Breast epithelium (tissue), 3 donors: ENCODE measurements at regions not wholly inside any gene's neighbourhood (a gene's known extent, or its start where the extent isn't known, plus 50 kb on each side); places are given as distances from the start of the nearest gene placed in this dataset.

Experiments used
- POLR2A ChIP-seq: fragments of 450-650 bp; IDR thresholded peaks from one replicate; pipeline ENCODE4 v1.6.1; 2016; ENCODE audit warnings: antibody characterized with exemption, mild to moderate bottlenecking, moderate library complexity
- POLR2AphosphoS5 ChIP-seq, 3 donors: sonication (generic); formaldehyde crosslinking; IDR thresholded peaks; one replicate each; pipeline ENCODE4 v1.6.1; 2017; ENCODE audit warnings: antibody characterized with exemption in 3 of 3
- TF ChIP-seq, protein P1 (sequence below), 3 donors: fragments of 450-650 bp; IDR thresholded peaks; one replicate each; pipeline ENCODE4 v1.5.1; 2016 to 2017; ENCODE audit warnings: antibody characterized with exemption in 3 of 3, mild to moderate bottlenecking in 3 of 3, moderate library complexity in 3 of 3

DNA sequence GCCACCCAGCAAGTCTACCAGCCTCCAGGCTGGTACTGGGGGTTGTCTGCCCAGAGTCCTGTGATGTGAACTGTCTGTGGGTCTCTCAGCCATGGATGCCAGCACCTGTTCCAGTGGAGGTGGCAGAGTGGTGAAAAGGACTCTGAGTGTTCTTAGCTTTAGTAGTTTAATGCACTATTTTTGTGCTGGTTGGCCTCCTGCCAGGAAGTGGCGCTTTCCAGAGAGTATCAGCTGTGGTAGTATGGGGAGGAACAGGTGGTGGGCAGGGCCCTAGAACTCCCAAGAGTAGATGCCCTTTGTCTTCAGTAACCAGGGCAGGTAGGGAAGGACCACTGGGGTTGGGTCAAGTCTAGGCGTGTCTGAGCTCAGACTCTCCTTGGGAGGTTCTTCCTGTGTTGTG is 356.7 kb downstream of the STK39 start:
- TF ChIP-seq, protein P1, sequence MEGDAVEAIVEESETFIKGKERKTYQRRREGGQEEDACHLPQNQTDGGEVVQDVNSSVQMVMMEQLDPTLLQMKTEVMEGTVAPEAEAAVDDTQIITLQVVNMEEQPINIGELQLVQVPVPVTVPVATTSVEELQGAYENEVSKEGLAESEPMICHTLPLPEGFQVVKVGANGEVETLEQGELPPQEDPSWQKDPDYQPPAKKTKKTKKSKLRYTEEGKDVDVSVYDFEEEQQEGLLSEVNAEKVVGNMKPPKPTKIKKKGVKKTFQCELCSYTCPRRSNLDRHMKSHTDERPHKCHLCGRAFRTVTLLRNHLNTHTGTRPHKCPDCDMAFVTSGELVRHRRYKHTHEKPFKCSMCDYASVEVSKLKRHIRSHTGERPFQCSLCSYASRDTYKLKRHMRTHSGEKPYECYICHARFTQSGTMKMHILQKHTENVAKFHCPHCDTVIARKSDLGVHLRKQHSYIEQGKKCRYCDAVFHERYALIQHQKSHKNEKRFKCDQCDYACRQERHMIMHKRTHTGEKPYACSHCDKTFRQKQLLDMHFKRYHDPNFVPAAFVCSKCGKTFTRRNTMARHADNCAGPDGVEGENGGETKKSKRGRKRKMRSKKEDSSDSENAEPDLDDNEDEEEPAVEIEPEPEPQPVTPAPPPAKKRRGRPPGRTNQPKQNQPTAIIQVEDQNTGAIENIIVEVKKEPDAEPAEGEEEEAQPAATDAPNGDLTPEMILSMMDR (IDR thresholded peaks at IDR 0.05): no peak
- TF ChIP-seq POLR2AphosphoS5 (IDR thresholded peaks at IDR 0.05) (no peak), POLR2A (no peak)
